ENCODE measurements at regions not wholly inside any gene's neighbourhood (a gene's known extent, or its start where the extent isn't known, plus 50 kb on each side); places are given as distances from the start of the nearest gene placed in this dataset.
A peak's percentile ranks its signal among the peaks of the same experiment; 100 is the strongest.

DNA sequence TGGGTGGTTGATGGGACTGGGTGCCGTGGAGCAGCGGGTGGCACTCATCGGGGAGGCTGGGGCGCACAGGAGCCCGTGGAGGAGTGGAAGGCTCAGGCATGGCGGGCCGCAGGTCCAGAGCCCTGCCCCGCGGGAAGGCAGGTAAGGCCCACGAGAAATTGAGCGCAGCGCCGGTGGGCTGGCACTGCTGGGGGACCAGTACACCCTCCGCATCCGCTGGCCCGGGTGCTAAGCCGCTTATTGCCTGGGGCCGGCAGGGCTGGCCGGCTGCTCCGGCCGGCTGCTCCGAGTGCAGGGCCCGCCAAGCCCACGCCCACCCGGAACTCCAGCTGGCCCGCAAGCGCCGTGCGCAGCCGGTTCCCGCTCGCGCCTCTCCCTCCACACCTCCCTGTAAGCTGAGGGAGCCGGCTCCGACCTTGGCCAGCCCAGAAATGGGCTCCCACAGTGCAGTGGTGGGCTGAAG, 85.1 kb upstream of the FAT4 start:
- no peaks in the 10 kb centered on the region for H3K9me2 ChIP-seq (replicated peaks; ENCODE audit: insufficient read depth, low read length)
- no peaks in the 10 kb centered on the region for H3K79me2 ChIP-seq (ENCODE audit: low read length)
- DNase-seq, result no peak
- H3K4me1 ChIP-seq (ENCODE audit: low read length), result no peaks in the 10 kb centered on the region
- no peaks in the 10 kb centered on the region for H3F3A ChIP-seq (ENCODE audit: insufficient read depth, low read length)
- TF ChIP-seq CTCF (IDR thresholded peaks at IDR 0.05; ENCODE audit: low read length), result no peak
- no peak for TF ChIP-seq EZH2phosphoT487 (IDR thresholded peaks at IDR 0.05; ENCODE audit: low read length)
- TF ChIP-seq EZH2 (optimal IDR thresholded peaks at IDR 0.05; ENCODE audit: low read depth, low read length), result no peak
- H3K27ac ChIP-seq (ENCODE audit: low read length), result no peak overlapping the region
- H3K36me3 ChIP-seq (replicated peaks; ENCODE audit: insufficient read depth, low read length), result no peaks in the 10 kb centered on the region
- H3K9me3 ChIP-seq (replicated peaks; ENCODE audit: insufficient read depth, low read length), result no peaks in the 10 kb centered on the region
- H2AFZ ChIP-seq (ENCODE audit: low read length), result no peak overlapping the region
- no peaks in the 10 kb centered on the region for H4K20me1 ChIP-seq (ENCODE audit: insufficient read depth, low read length)
- no peaks in the 10 kb centered on the region for H3K27me3 ChIP-seq (replicated peaks; ENCODE audit: insufficient read depth, low read length)
- no peak overlapping the region for H3K4me2 ChIP-seq (ENCODE audit: low read depth, low read length)
- H3K9ac ChIP-seq (ENCODE audit: low read length), result no peak overlapping the region
- no peak overlapping the region for H3K4me3 ChIP-seq (ENCODE audit: low read length)

DNA sequence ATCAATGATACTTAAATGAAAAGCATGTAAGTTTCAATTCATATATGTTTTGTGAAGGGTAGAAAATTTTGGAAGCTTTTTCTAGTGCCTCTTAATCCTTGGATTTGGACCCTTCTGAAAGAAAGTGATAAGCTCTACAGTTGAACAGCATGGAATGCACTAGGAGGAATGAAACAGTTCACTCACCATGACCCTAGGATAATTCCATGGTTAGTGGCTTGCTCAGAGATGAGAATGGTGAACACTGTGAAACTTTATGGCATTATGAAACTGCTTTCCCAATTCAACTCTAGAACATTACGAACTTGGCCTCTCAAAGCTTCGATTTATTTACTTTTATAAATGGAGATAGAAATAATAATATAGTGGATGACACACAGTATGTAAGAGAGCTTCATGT, 88.9 kb upstream of the FAT4 start:
- Histone ChIP-seq H3K9ac (ENCODE audit: low read length) (no peak overlapping the region), H3K36me3 (replicated peaks; ENCODE audit: insufficient read depth, low read length) (no peaks in the 10 kb centered on the region)

GRCh38 chr4:125200556-125200955, 114.2 kb upstream of the FAT4 start:
- no peak overlapping the region for H3K4me3 ChIP-seq (ENCODE audit: low read length)
- TF ChIP-seq EZH2phosphoT487 (IDR thresholded peaks at IDR 0.05; ENCODE audit: low read length) (no peak), EZH2 (optimal IDR thresholded peaks at IDR 0.05; ENCODE audit: low read depth, low read length) (no peak), CTCF (IDR thresholded peaks at IDR 0.05; ENCODE audit: low read length) (no peak)
- H3K9ac ChIP-seq (ENCODE audit: low read length), result no peak overlapping the region
- H3K4me1 ChIP-seq (ENCODE audit: low read length), result no peaks in the 10 kb centered on the region
- H3K36me3 ChIP-seq (replicated peaks; ENCODE audit: insufficient read depth, low read length), result no peaks in the 10 kb centered on the region
- H3K9me2 ChIP-seq (replicated peaks; ENCODE audit: insufficient read depth, low read length), result no peaks in the 10 kb centered on the region
- peak; percentile 50 for DNase-seq
- no peak overlapping the region for H3K4me2 ChIP-seq (ENCODE audit: low read depth, low read length)
- H2AFZ ChIP-seq (ENCODE audit: low read length), result 0 out of 2 replicates have a peak overlapping the region, but pooled peaks have one; percentile 19
- no peaks in the 10 kb centered on the region for H3K79me2 ChIP-seq (ENCODE audit: low read length)
- no peaks in the 10 kb centered on the region for H4K20me1 ChIP-seq (ENCODE audit: insufficient read depth, low read length)
- H3K9me3 ChIP-seq (replicated peaks; ENCODE audit: insufficient read depth, low read length), result no peaks in the 10 kb centered on the region
- H3K27me3 ChIP-seq (replicated peaks; ENCODE audit: insufficient read depth, low read length), result no peaks in the 10 kb centered on the region
- H3K27ac ChIP-seq (ENCODE audit: low read length), result no peak overlapping the region
- H3F3A ChIP-seq (ENCODE audit: insufficient read depth, low read length), result no peaks in the 10 kb centered on the region

More for the DNA sequence above, 88.9 kb upstream of the FAT4 start:
- Histone ChIP-seq H3K27me3 (replicated peaks; ENCODE audit: insufficient read depth, low read length) (no peaks in the 10 kb centered on the region), H3K4me1 (ENCODE audit: low read length) (no peaks in the 10 kb centered on the region), H3K27ac (ENCODE audit: low read length) (no peak overlapping the region), H3K4me3 (ENCODE audit: low read length) (no peak overlapping the region), H3K9me3 (replicated peaks; ENCODE audit: insufficient read depth, low read length) (no peaks in the 10 kb centered on the region), H3K4me2 (ENCODE audit: low read depth, low read length) (no peak overlapping the region), H4K20me1 (ENCODE audit: insufficient read depth, low read length) (no peaks in the 10 kb centered on the region), H3F3A (ENCODE audit: insufficient read depth, low read length) (no peaks in the 10 kb centered on the region), H2AFZ (ENCODE audit: low read length) (no peak overlapping the region), H3K79me2 (ENCODE audit: low read length) (no peaks in the 10 kb centered on the region), H3K9me2 (replicated peaks; ENCODE audit: insufficient read depth, low read length) (no peaks in the 10 kb centered on the region)
- no peak for DNase-seq
- TF ChIP-seq EZH2 (optimal IDR thresholded peaks at IDR 0.05; ENCODE audit: low read depth, low read length), result no peak
- no peak for TF ChIP-seq CTCF (IDR thresholded peaks at IDR 0.05; ENCODE audit: low read length)
- no peak for TF ChIP-seq EZH2phosphoT487 (IDR thresholded peaks at IDR 0.05; ENCODE audit: low read length)
